Keratinocyte (primary cell): ENCODE measurements at regions not wholly inside any gene's neighbourhood (a gene's known extent, or its start where the extent isn't known, plus 50 kb on each side); places are given as distances from the start of the nearest gene placed in this dataset.

Experiments used
- DNase-seq: peaks from one replicate; pipeline ENCODE4 v3.0.0-alpha.2; 2011; ENCODE audit warnings: low read depth, missing footprints, low spot score
- FAIRE-seq: peaks from 2 replicates; lab custom pipeline; 2011; peaks lifted over from hg19 to GRCh38; lab: Jason Lieb, UNC
- H2AFZ ChIP-seq: 2 replicates; pipeline ENCODE4 v1.6.0; 2012; ENCODE audit warnings: low read length, control low read depth, inconsistent platforms; ENCODE audit not compliant: control insufficient read depth
- H3K27ac ChIP-seq: 2 replicates; pipeline ENCODE4 v1.5.1; 2011; ENCODE audit warnings: low read length; ENCODE audit not compliant: control insufficient read depth, insufficient read depth
- H3K27me3 ChIP-seq: 3 replicates; pipeline ENCODE4 v1.6.0; 2011; ENCODE audit warnings: low read length; ENCODE audit not compliant: control insufficient read depth, insufficient read depth; ENCODE audit errors: extremely low read depth
- H3K36me3 ChIP-seq, 2 experiments: 2 replicates in 1 of 2; 3 replicates in 1 of 2; pipeline ENCODE4 v1.5.1; 2011; ENCODE audit warnings: low read length in 2 of 2, mild to moderate bottlenecking in 1 of 2; ENCODE audit not compliant: control insufficient read depth in 2 of 2, insufficient read depth in 2 of 2; ENCODE audit errors: extremely low read depth in 1 of 2
- H3K4me1 ChIP-seq: 3 replicates; pipeline ENCODE4 v1.5.1; 2011; ENCODE audit warnings: low read length; ENCODE audit not compliant: control insufficient read depth, insufficient read depth; ENCODE audit errors: extremely low read depth
- H3K4me2 ChIP-seq: 3 replicates; pipeline ENCODE4 v1.6.0; 2011; ENCODE audit warnings: low read depth, low read length; ENCODE audit not compliant: control insufficient read depth, insufficient read depth; ENCODE audit errors: extremely low read depth
- H3K4me3 ChIP-seq, 3 experiments: fragments of 200-600 bp in 1 of 3; sonication (generic) in 1 of 3; 2 replicates in 2 of 3; 3 replicates in 1 of 3; pipeline ENCODE4 v1.5.1; 2011 to 2016; ENCODE audit warnings: low read length in 3 of 3, mild to moderate bottlenecking in 3 of 3, control low read depth in 2 of 3, inconsistent platforms in 1 of 3, low read depth in 1 of 3, mixed read lengths in 1 of 3, mixed run types in 1 of 3, moderate library complexity in 1 of 3; ENCODE audit not compliant: control insufficient read depth in 2 of 3, insufficient read depth in 2 of 3; ENCODE audit errors: extremely low read depth in 1 of 3
- H3K79me2 ChIP-seq: 2 replicates; pipeline ENCODE4 v1.6.0; 2012; ENCODE audit warnings: low read length; ENCODE audit not compliant: control insufficient read depth, insufficient read depth
- H3K9ac ChIP-seq: 3 replicates; pipeline ENCODE4 v1.6.0; 2011; ENCODE audit warnings: low read length; ENCODE audit not compliant: control insufficient read depth, insufficient read depth; ENCODE audit errors: extremely low read depth
- H3K9me1 ChIP-seq: 3 replicates; pipeline ENCODE4 v1.6.0; 2011; ENCODE audit warnings: low read length; ENCODE audit not compliant: control insufficient read depth, insufficient read depth; ENCODE audit errors: extremely low read depth
- H3K9me3 ChIP-seq: 2 replicates; pipeline ENCODE4 v1.5.1; 2012; ENCODE audit warnings: low read depth, low read length; ENCODE audit not compliant: control insufficient read depth
- H4K20me1 ChIP-seq: 3 replicates; pipeline ENCODE4 v1.6.0; 2011; ENCODE audit warnings: low read length; ENCODE audit not compliant: control insufficient read depth, insufficient read depth; ENCODE audit errors: extremely low read depth
- CTCF ChIP-seq, 3 experiments: IDR thresholded peaks in 1 of 3; conservative IDR thresholded peaks in 1 of 3; optimal IDR thresholded peaks in 1 of 3; 2 replicates in 2 of 3; 3 replicates in 1 of 3; pipeline versions ENCODE3 to v1.5.1; 2011; ENCODE audit warnings: low read length in 3 of 3, mild to moderate bottlenecking in 3 of 3, moderate library complexity in 2 of 3, control low read depth in 1 of 3, inconsistent platforms in 1 of 3; ENCODE audit not compliant: insufficient read depth in 2 of 3; ENCODE audit errors: extremely low read depth in 1 of 3
- EZH2 ChIP-seq: IDR thresholded peaks from one replicate; pipeline ENCODE4 v1.6.1; 2012; ENCODE audit warnings: inconsistent platforms, mild to moderate bottlenecking, low read length, moderate library complexity
- dilution Hi-C: fragments of 300-500 bp; cut with MboI; formaldehyde crosslinking; loops from one replicate; pipeline ENCODE4 v1.7.0; 2020; ENCODE audit warnings: low sequenced_read_pairs; ENCODE audit not compliant: extremely low pct_ligation_motif_present

- TF ChIP-seq EZH2 (no peak), CTCF (optimal IDR thresholded peaks at IDR 0.05 in 1 of 3, IDR thresholded peaks at IDR 0.05 in 1 of 3, conservative IDR thresholded peaks at IDR 0.05 in 1 of 3; ENCODE audit: extremely low read depth in 1 of 3, insufficient read depth in 2 of 3, low read length in 3 of 3) (no peak)
- H3K9me1 ChIP-seq: no peaks in the 10 kb centered on the region
- H3K36me3 ChIP-seq: no peaks in the 10 kb centered on the region
- no peaks in the 10 kb centered on the region for H3K9me3 ChIP-seq
- no peaks in the 10 kb centered on the region for H3K27me3 ChIP-seq
- no peaks in the 10 kb centered on the region for H3K79me2 ChIP-seq
- dilution Hi-C loops: no loop called here
- peaks cover 10% of the 10 kb centered on the region for H3K4me1 ChIP-seq
- H3K9ac ChIP-seq: no peak overlapping the region
- no peak overlapping the region for H2AFZ ChIP-seq
- DNase-seq (no peak), FAIRE-seq (no peak)
- no peak overlapping the region for H3K27ac ChIP-seq
- no peaks in the 10 kb centered on the region for H4K20me1 ChIP-seq
- no peak overlapping the region for H3K4me2 ChIP-seq
- H3K4me3 ChIP-seq: no peak overlapping the region
These were observed 172.5 kb upstream of the CDIN1 start for GRCh38 chr15:36406911-36407310.

- Histone ChIP-seq H4K20me1 (no peaks in the 10 kb centered on the region), H3K9ac (no peak overlapping the region), H3K36me3 (no peaks in the 10 kb centered on the region), H3K9me1 (no peaks in the 10 kb centered on the region), H3K4me2 (peak overlapping the region; percentile 37), H3K79me2 (no peaks in the 10 kb centered on the region), H2AFZ (peak overlapping the region; percentile 16), H3K27ac (no peak overlapping the region), H3K4me3 (no peak overlapping the region), H3K9me3 (no peaks in the 10 kb centered on the region), H3K27me3 (no peaks in the 10 kb centered on the region), H3K4me1 (peaks cover 10% of the 10 kb centered on the region)
- FAIRE-seq (peak; percentile 89), DNase-seq (no peak)
- dilution Hi-C loops: no loop called here
- TF ChIP-seq EZH2: no peak
- no peak for TF ChIP-seq CTCF (optimal IDR thresholded peaks at IDR 0.05 in 1 of 3, IDR thresholded peaks at IDR 0.05 in 1 of 3, conservative IDR thresholded peaks at IDR 0.05 in 1 of 3; ENCODE audit: extremely low read depth in 1 of 3, insufficient read depth in 2 of 3, low read length in 3 of 3)
These were observed 171.8 kb upstream of the CDIN1 start for GRCh38 chr15:36407647-36408046.
